Uterus (tissue), 3 donors: ENCODE measurements at regions not wholly inside any gene's neighbourhood (a gene's known extent, or its start where the extent isn't known, plus 50 kb on each side); places are given as distances from the start of the nearest gene placed in this dataset.

Source experiments
- DNase-seq, 2 donors: peaks; one replicate each; pipeline ENCODE4 v3.0.0-alpha.2; 2019 to 2020
- H3K27ac ChIP-seq, 2 donors: fragments of 200-600 bp; sonication (generic); 1 replicate in 1 of 2; 2 replicates in 1 of 2; pipeline ENCODE4 v1.5.1; 2016 to 2018
- H3K27me3 ChIP-seq, 2 donors: fragments of 200-600 bp; sonication (generic); one replicate each; pipeline ENCODE4 v1.5.1; 2018 to 2019; ENCODE audit warnings: control low read depth in 1 of 2
- H3K36me3 ChIP-seq, 2 donors: fragments of 200-600 bp; sonication (generic); one replicate each; pipeline ENCODE4 v1.5.1; 2019; ENCODE audit warnings: control low read depth in 1 of 2
- H3K4me1 ChIP-seq, 2 donors: fragments of 200-600 bp; sonication (generic); one replicate each; pipeline ENCODE4 v1.5.1; 2018 to 2019; ENCODE audit warnings: control low read depth in 1 of 2
- H3K4me3 ChIP-seq, 2 donors: fragments of 200-600 bp; sonication (generic); 1 replicate in 1 of 2; 2 replicates in 1 of 2; pipeline ENCODE4 v1.5.1; 2018 to 2019; ENCODE audit warnings: mild to moderate bottlenecking in 1 of 2
- H3K9me3 ChIP-seq, 2 donors: fragments of 200-600 bp; sonication (generic); one replicate each; pipeline ENCODE4 v1.5.1; 2019; ENCODE audit warnings: control low read depth in 1 of 2
- POLR2A ChIP-seq, 2 donors: fragments of 450-650 bp; IDR thresholded peaks; one replicate each; pipeline ENCODE4 v1.6.1; 2016; ENCODE audit warnings: antibody characterized with exemption in 2 of 2, mild to moderate bottlenecking in 1 of 2, moderate library complexity in 1 of 2
- intact Hi-C: fragments of 100-400 bp; cut with DNase I; formaldehyde crosslinking; loops from one replicate; pipeline ENCODE4 v1.15.1; 2023; ENCODE audit warnings: low total_unique reads
- TF ChIP-seq, protein P1 (sequence below), 4 experiments: fragments of 200-600 bp in 2 of 4; fragments of 450-650 bp in 2 of 4; sonication (generic) in 2 of 4; IDR thresholded peaks; one replicate each; pipeline ENCODE4 v1.5.1; 2016 to 2019; ENCODE audit warnings: antibody characterized with exemption in 4 of 4, mild to moderate bottlenecking in 2 of 4, moderate library complexity in 1 of 4
- donor health status: DM: yes; HTN: yes; CAD: no.

DNA sequence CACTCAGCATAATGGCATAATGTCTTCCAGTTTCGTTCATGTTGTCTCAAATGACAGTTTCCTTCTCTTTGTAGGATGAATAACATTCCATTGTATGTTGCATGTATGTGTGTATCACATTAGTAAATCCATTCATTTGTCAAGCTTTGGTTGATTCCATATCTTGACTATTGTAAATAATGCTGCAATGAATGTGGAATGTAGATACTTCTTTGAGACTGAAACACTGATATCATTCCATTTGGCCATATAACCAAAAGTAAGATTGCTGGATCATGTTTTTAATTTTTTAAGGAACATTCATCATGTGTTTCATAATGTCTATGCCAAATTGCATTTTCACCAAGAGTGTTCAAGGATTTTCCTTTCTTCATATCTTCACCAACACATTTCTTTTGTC is 1711.4 kb upstream of the PIK3C3 start:
- H3K27ac ChIP-seq = no peak overlapping the region
- H3K4me3 ChIP-seq = no peak overlapping the region
- no peak for DNase-seq
- intact Hi-C loops = no loop called here
- TF ChIP-seq POLR2A (IDR thresholded peaks at IDR 0.05) = no peak
- TF ChIP-seq, protein P1, sequence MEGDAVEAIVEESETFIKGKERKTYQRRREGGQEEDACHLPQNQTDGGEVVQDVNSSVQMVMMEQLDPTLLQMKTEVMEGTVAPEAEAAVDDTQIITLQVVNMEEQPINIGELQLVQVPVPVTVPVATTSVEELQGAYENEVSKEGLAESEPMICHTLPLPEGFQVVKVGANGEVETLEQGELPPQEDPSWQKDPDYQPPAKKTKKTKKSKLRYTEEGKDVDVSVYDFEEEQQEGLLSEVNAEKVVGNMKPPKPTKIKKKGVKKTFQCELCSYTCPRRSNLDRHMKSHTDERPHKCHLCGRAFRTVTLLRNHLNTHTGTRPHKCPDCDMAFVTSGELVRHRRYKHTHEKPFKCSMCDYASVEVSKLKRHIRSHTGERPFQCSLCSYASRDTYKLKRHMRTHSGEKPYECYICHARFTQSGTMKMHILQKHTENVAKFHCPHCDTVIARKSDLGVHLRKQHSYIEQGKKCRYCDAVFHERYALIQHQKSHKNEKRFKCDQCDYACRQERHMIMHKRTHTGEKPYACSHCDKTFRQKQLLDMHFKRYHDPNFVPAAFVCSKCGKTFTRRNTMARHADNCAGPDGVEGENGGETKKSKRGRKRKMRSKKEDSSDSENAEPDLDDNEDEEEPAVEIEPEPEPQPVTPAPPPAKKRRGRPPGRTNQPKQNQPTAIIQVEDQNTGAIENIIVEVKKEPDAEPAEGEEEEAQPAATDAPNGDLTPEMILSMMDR (IDR thresholded peaks at IDR 0.05) = no peak
- no peaks in the 10 kb centered on the region for H3K9me3 ChIP-seq
- no peaks in the 10 kb centered on the region for H3K36me3 ChIP-seq
- no peaks in the 10 kb centered on the region for H3K4me1 ChIP-seq
- no peaks in the 10 kb centered on the region for H3K27me3 ChIP-seq

DNA sequence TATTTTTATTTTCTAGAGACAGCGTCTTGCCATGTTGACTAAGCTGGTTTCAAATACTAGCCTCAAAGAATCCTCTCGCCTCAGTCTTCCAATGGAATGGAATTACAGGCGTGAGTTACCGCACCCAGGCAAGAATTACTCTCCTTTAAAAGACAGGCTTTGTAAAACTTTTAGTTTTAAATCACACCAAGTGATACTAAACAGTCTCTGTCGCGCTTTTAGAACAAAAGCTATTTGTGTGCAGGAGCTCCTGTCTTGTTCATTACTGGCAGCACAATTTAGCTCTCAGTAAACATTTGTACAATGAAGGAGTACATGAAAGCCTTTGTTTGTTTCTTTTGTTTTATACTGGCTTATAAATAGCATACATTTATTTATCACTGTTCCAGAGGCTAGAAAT is 1719.2 kb upstream of the PIK3C3 start:
- no peaks in the 10 kb centered on the region for H3K36me3 ChIP-seq
- no peak overlapping the region for H3K27ac ChIP-seq
- no peak for TF ChIP-seq POLR2A (IDR thresholded peaks at IDR 0.05)
- TF ChIP-seq, protein P1 (IDR thresholded peaks at IDR 0.05) = no peak
- DNase-seq = no peak
- no peaks in the 10 kb centered on the region for H3K9me3 ChIP-seq
- intact Hi-C loops = no loop called here
- H3K4me3 ChIP-seq = no peak overlapping the region
- H3K27me3 ChIP-seq = no peaks in the 10 kb centered on the region
- H3K4me1 ChIP-seq = no peaks in the 10 kb centered on the region

DNA sequence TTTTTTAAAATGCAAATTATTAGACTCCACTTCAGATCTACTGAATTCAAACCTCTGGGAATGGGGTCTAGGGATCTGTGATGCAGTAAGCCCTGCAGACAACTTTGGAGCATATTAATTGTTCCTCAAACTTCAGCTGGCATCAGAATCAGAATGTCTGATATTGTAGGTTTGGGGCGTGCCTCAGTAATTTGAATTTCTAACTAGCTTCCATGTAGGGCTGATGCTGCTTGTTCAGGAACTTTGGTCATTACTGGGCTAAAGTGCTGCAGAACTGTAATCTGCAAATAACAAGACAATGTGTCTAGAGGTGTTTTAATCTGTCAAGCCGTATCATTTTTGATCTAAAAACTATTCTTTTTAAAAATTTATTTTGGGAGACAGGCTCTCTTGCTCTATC is 1719.7 kb upstream of the PIK3C3 start:
- TF ChIP-seq POLR2A (IDR thresholded peaks at IDR 0.05) = no peak
- TF ChIP-seq, protein P1 (IDR thresholded peaks at IDR 0.05) = no peak
- Histone ChIP-seq H3K27me3 (no peaks in the 10 kb centered on the region), H3K9me3 (no peaks in the 10 kb centered on the region), H3K4me1 (no peaks in the 10 kb centered on the region), H3K36me3 (no peaks in the 10 kb centered on the region), H3K4me3 (no peak overlapping the region), H3K27ac (no peak overlapping the region)
- intact Hi-C loops = no loop called here
- DNase-seq = no peak

- DNase-seq = no peak
- TF ChIP-seq, protein P1 (IDR thresholded peaks at IDR 0.05) = no peak
- no peak for TF ChIP-seq POLR2A (IDR thresholded peaks at IDR 0.05)
- intact Hi-C loops = no loop called here
These were observed 1721.0 kb upstream of the PIK3C3 start for GRCh38 chr18:40233931-40234616.

DNA sequence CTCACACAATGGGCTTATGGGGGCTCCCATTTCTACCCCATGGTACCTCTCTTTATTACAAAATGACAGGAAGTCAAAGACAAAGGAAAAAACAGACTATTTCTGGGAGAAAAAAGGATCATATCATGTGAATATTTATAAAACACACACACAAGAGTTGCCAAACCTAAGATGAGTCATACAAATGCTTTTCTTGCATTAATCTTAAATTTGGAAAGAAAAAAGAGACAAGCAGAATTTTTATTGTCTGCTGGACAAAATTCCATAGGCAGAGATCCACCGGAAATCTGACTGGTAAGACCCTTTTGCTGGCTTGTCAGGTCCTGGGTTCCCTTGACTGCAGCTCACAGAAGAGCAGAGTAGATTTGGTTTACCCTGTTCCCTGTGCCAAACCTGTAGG is 1732.3 kb upstream of the PIK3C3 start:
- H3K27me3 ChIP-seq = no peaks in the 10 kb centered on the region
- no peak overlapping the region for H3K27ac ChIP-seq
- intact Hi-C loops = no loop called here
- H3K9me3 ChIP-seq = no peaks in the 10 kb centered on the region
- TF ChIP-seq, protein P1 (IDR thresholded peaks at IDR 0.05) = no peak
- TF ChIP-seq POLR2A (IDR thresholded peaks at IDR 0.05) = no peak
- no peak for DNase-seq
- H3K4me1 ChIP-seq = no peaks in the 10 kb centered on the region
- H3K4me3 ChIP-seq = no peak overlapping the region
- no peaks in the 10 kb centered on the region for H3K36me3 ChIP-seq

More at GRCh38 chr18:40233931-40234616, 1721.0 kb upstream of the PIK3C3 start:
- Histone ChIP-seq H3K36me3 (no peaks in the 10 kb centered on the region), H3K27ac (no peak overlapping the region), H3K9me3 (no peaks in the 10 kb centered on the region), H3K27me3 (no peaks in the 10 kb centered on the region), H3K4me1 (no peaks in the 10 kb centered on the region), H3K4me3 (no peak overlapping the region)
